HEK293 (cell line): ENCODE measurements at regions not wholly inside any gene's neighbourhood (a gene's known extent, or its start where the extent isn't known, plus 50 kb on each side); places are given as distances from the start of the nearest gene placed in this dataset.

Experiments used
- CTCF ChIA-PET: fragments of 350-600 bp; formaldehyde crosslinking; extraction: SDS; loops from one replicate; lab custom pipeline; 2021; ENCODE audit warnings: antibody characterized with exemption; lab: Yijun Ruan, JAX
- POLR2A ChIA-PET: fragments of 300-600 bp; formaldehyde crosslinking; extraction: SDS; loops from one replicate; lab custom pipeline; 2020; ENCODE audit warnings: antibody characterized with exemption, inconsistent platforms; lab: Yijun Ruan, JAX
- H3K27ac ChIP-seq: fragments of 200-500 bp; sonication (Bioruptor generic); 2 replicates; pipeline ENCODE4 v1.5.1; 2014; ENCODE audit warnings: low read depth, low read length, control low read depth, inconsistent platforms; ENCODE audit errors: extremely low read depth
- H3K36me3 ChIP-seq, 2 experiments: fragments of 200-500 bp in 1 of 2; sonication (Bioruptor generic) in 1 of 2; 1 replicate in 1 of 2; 2 replicates in 1 of 2; pipeline ENCODE4 v1.5.1; 2014 to 2017; ENCODE audit warnings: inconsistent platforms in 2 of 2, low read length in 2 of 2; ENCODE audit not compliant: control insufficient read depth in 2 of 2, insufficient read depth in 1 of 2
- H3K4me1 ChIP-seq: fragments of 200-500 bp; sonication (Bioruptor generic); 2 replicates; pipeline ENCODE4 v1.5.1; 2014; ENCODE audit warnings: mild to moderate bottlenecking, low read length, inconsistent platforms; ENCODE audit not compliant: control insufficient read depth, insufficient read depth
- H3K4me3 ChIP-seq: 2 replicates; pipeline ENCODE4 v1.5.1; 2011; ENCODE audit warnings: low read depth, mild to moderate bottlenecking, control low read depth, low read length, moderate library complexity
- H3K9me3 ChIP-seq: fragments of 200-500 bp; sonication (Bioruptor generic); 2 replicates; pipeline ENCODE4 v1.5.1; 2014; ENCODE audit warnings: low read depth, low read length, inconsistent platforms; ENCODE audit not compliant: control insufficient read depth, insufficient read depth
- IKZF3 ChIP-seq: fragments of 450-650 bp; IDR thresholded peaks from 2 replicates; pipeline ENCODE4 v1.5.0; 2018; ENCODE audit warnings: missing biosample characterization, mild to moderate bottlenecking, missing genetic modification characterization, moderate library complexity
- KLF8 ChIP-seq: fragments of 450-650 bp; formaldehyde crosslinking; IDR thresholded peaks from 2 replicates; pipeline ENCODE4 v1.5.1; 2016; ENCODE audit warnings: missing biosample characterization, missing genetic modification characterization
- MEIS1 ChIP-seq: sonication (generic); formaldehyde crosslinking; IDR thresholded peaks from 2 replicates; pipeline ENCODE4 v1.8.1; 2022; ENCODE audit warnings: missing genetic modification reagents, mild to moderate bottlenecking, borderline replicate concordance
- MYNN ChIP-seq: fragments of 450-650 bp; formaldehyde crosslinking; IDR thresholded peaks from 2 replicates; pipeline ENCODE4 v1.5.1; 2016; ENCODE audit warnings: missing biosample characterization, missing genetic modification characterization, borderline replicate concordance
- PRDM10 ChIP-seq: fragments of 450-650 bp; formaldehyde crosslinking; IDR thresholded peaks from 2 replicates; pipeline ENCODE4 v1.5.1; 2016; ENCODE audit warnings: missing biosample characterization, missing genetic modification characterization
- PRDM2 ChIP-seq: fragments of 450-650 bp; formaldehyde crosslinking; IDR thresholded peaks from 2 replicates; pipeline ENCODE4 v1.5.1; 2016; ENCODE audit warnings: missing biosample characterization, missing genetic modification characterization, borderline replicate concordance
- ZBTB1 ChIP-seq: fragments of 450-650 bp; formaldehyde crosslinking; IDR thresholded peaks from 2 replicates; pipeline ENCODE4 v1.5.1; 2016; ENCODE audit warnings: missing biosample characterization, missing genetic modification characterization
- ZBTB48 ChIP-seq: fragments of 450-650 bp; formaldehyde crosslinking; IDR thresholded peaks from 2 replicates; pipeline ENCODE4 v1.5.1; 2016; ENCODE audit warnings: missing biosample characterization, missing genetic modification characterization
- ZNF114 ChIP-seq: fragments of 450-650 bp; formaldehyde crosslinking; IDR thresholded peaks from 2 replicates; pipeline ENCODE4 v1.5.0; 2017; ENCODE audit warnings: missing biosample characterization, missing genetic modification characterization
- ZNF132 ChIP-seq: fragments of 450-650 bp; formaldehyde crosslinking; IDR thresholded peaks from 2 replicates; pipeline ENCODE4 v1.5.1; 2017; ENCODE audit warnings: missing biosample characterization, missing genetic modification characterization, borderline replicate concordance
- ZNF175 ChIP-seq: fragments of 450-650 bp; formaldehyde crosslinking; IDR thresholded peaks from 2 replicates; pipeline ENCODE4 v1.5.1; 2016; ENCODE audit warnings: missing biosample characterization, missing genetic modification characterization
- ZNF184 ChIP-seq: fragments of 450-650 bp; IDR thresholded peaks from 2 replicates; pipeline ENCODE4 v1.5.1; 2018; ENCODE audit warnings: missing biosample characterization, mild to moderate bottlenecking, missing genetic modification characterization
- ZNF211 ChIP-seq: fragments of 450-650 bp; formaldehyde crosslinking; IDR thresholded peaks from 2 replicates; pipeline ENCODE4 v1.5.1; 2016; ENCODE audit warnings: low read depth, missing biosample characterization, missing genetic modification characterization
- ZNF404 ChIP-seq: fragments of 450-650 bp; formaldehyde crosslinking; IDR thresholded peaks from 2 replicates; pipeline ENCODE4 v1.5.1; 2017; ENCODE audit warnings: missing biosample characterization, missing genetic modification characterization
- ZNF529 ChIP-seq: fragments of 450-650 bp; formaldehyde crosslinking; IDR thresholded peaks from 2 replicates; pipeline ENCODE4 v1.5.1; 2017; ENCODE audit warnings: missing genetic modification characterization, missing biosample characterization; ENCODE audit not compliant: insufficient replicate concordance
- ZNF626 ChIP-seq: fragments of 450-650 bp; sonication (Bioruptor Pico); formaldehyde crosslinking; IDR thresholded peaks from 2 replicates; pipeline ENCODE4 v1.5.1; 2018; ENCODE audit warnings: missing biosample characterization, missing genetic modification characterization, inconsistent platforms
- ZNF658 ChIP-seq: fragments of 450-650 bp; formaldehyde crosslinking; IDR thresholded peaks from 2 replicates; pipeline ENCODE4; 2016; ENCODE audit warnings: missing biosample characterization, missing genetic modification characterization
- ZNF704 ChIP-seq: fragments of 450-650 bp; formaldehyde crosslinking; IDR thresholded peaks from 2 replicates; pipeline ENCODE4 v1.5.1; 2016; ENCODE audit warnings: missing biosample characterization, missing genetic modification characterization

- no peak for TF ChIP-seq ZNF529 (tag by site-specific recombination)
- no peak for TF ChIP-seq KLF8 (tag by site-specific recombination)
- no peak for TF ChIP-seq ZNF704 (tag by site-specific recombination)
- no peak for TF ChIP-seq MEIS1
- TF ChIP-seq MYNN (tag by site-specific recombination) = no peak
- TF ChIP-seq IKZF3 (tag by site-specific recombination) = no peak
- no peak for TF ChIP-seq ZNF404 (tag by site-specific recombination)
- no peak for TF ChIP-seq ZNF184 (tag by site-specific recombination)
- no peak for TF ChIP-seq ZNF132 (tag by site-specific recombination)
- no peak for TF ChIP-seq ZBTB1 (tag by site-specific recombination)
- TF ChIP-seq ZNF658 (tag by site-specific recombination) = no peak
- TF ChIP-seq ZNF211 (tag by site-specific recombination) = no peak
- no peak for TF ChIP-seq ZNF626 (tag by site-specific recombination)
- no peak for TF ChIP-seq ZNF175 (tag by site-specific recombination)
- no peak for TF ChIP-seq ZNF114 (tag by site-specific recombination)
- no peak for TF ChIP-seq PRDM10
- TF ChIP-seq ZBTB48 (tag by site-specific recombination) = no peak
- no peak for TF ChIP-seq PRDM2 (tag by site-specific recombination)
- POLR2A ChIA-PET = no interaction called here
- no peaks in the 10 kb centered on the region for H3K4me1 ChIP-seq
- H3K27ac ChIP-seq = no peak overlapping the region
- no peaks in the 10 kb centered on the region for H3K36me3 ChIP-seq
- H3K4me3 ChIP-seq = no peak overlapping the region
- H3K9me3 ChIP-seq = no peaks in the 10 kb centered on the region
- CTCF ChIA-PET = no interaction called here
These were observed 208.9 kb upstream of the CFAP20DC start for GRCh38 chr3:59258550-59259260.
